OCI-LY1 (cell line): ENCODE measurements at regions not wholly inside any gene's neighbourhood (a gene's known extent, or its start where the extent isn't known, plus 50 kb on each side); places are given as distances from the start of the nearest gene placed in this dataset.

ENCODE experiments used
- H2AFZ ChIP-seq: fragments of 200-600 bp; sonication (generic), shearing (Covaris generic); 2 replicates; pipeline ENCODE4 v1.6.0; 2014; ENCODE audit warnings: antibody characterized with exemption, mild to moderate bottlenecking, low read length
- H3F3A ChIP-seq: fragments of 200-600 bp; sonication (generic), shearing (Covaris generic); 2 replicates; pipeline ENCODE4 v1.6.0; 2014; ENCODE audit warnings: mild to moderate bottlenecking, antibody characterized with exemption, low read length, moderate library complexity; ENCODE audit not compliant: insufficient read depth
- H3K27ac ChIP-seq: fragments of 200-600 bp; sonication (generic); 2 replicates; pipeline ENCODE4 v1.5.1; 2014; ENCODE audit warnings: low read length, mixed run types, mild to moderate bottlenecking, low read depth; ENCODE audit not compliant: poor library complexity, severe bottlenecking
- H3K27me3 ChIP-seq: fragments of 200-600 bp; sonication (generic); 2 replicates; pipeline ENCODE4 v1.6.0; 2014; ENCODE audit warnings: antibody characterized with exemption, mild to moderate bottlenecking, low read length, moderate library complexity; ENCODE audit not compliant: insufficient read depth
- H3K36me3 ChIP-seq: fragments of 200-600 bp; sonication (generic); 2 replicates; pipeline ENCODE4 v1.6.1; 2014; ENCODE audit warnings: mild to moderate bottlenecking, antibody characterized with exemption, low read length, moderate library complexity, mixed read lengths; ENCODE audit not compliant: insufficient read depth
- H3K4me1 ChIP-seq: fragments of 200-600 bp; sonication (generic); 2 replicates; pipeline ENCODE4 v1.5.1; 2014; ENCODE audit warnings: mild to moderate bottlenecking, low read length, moderate library complexity; ENCODE audit not compliant: insufficient read depth, severe bottlenecking
- H3K4me2 ChIP-seq: fragments of 200-600 bp; sonication (generic), shearing (Covaris generic); 2 replicates; pipeline ENCODE4 v1.6.1; 2014; ENCODE audit warnings: low read length
- H3K4me3 ChIP-seq: fragments of 200-600 bp; sonication (generic); 2 replicates; pipeline ENCODE4 v1.5.1; 2014; ENCODE audit warnings: low read length, low read depth, mild to moderate bottlenecking, mixed read lengths; ENCODE audit not compliant: poor library complexity, severe bottlenecking
- H3K79me2 ChIP-seq: fragments of 200-600 bp; shearing (Covaris generic); 2 replicates; pipeline ENCODE4 v1.6.1; 2016; ENCODE audit warnings: mixed run types, low read length, mixed read lengths; ENCODE audit not compliant: insufficient read depth
- H3K9ac ChIP-seq: fragments of 200-600 bp; sonication (generic), shearing (Covaris generic); 2 replicates; pipeline ENCODE4 v1.6.1; 2014; ENCODE audit warnings: mild to moderate bottlenecking, low read length, mixed read lengths
- H3K9me2 ChIP-seq: fragments of 200-600 bp; sonication (generic), shearing (Covaris generic); 2 replicates; pipeline ENCODE4 v1.6.1; 2014; ENCODE audit warnings: low read depth, mild to moderate bottlenecking, low read length, mixed read lengths
- H3K9me3 ChIP-seq: fragments of 200-600 bp; shearing (Covaris generic); 2 replicates; pipeline ENCODE4 v1.6.1; 2014; ENCODE audit warnings: low read length, mixed read lengths
- H4K20me1 ChIP-seq: fragments of 200-600 bp; sonication (generic), shearing (Covaris generic); 2 replicates; pipeline ENCODE4 v1.6.0; 2016; ENCODE audit warnings: mild to moderate bottlenecking, low read length; ENCODE audit not compliant: insufficient read depth
- CTCF ChIP-seq: fragments of 200-600 bp; sonication (generic), shearing (Covaris generic); IDR thresholded peaks from 2 replicates; pipeline ENCODE4 v1.5.1; 2017; ENCODE audit warnings: mild to moderate bottlenecking, antibody characterized with exemption, low read length, moderate library complexity, mixed read lengths
- EZH2 ChIP-seq: fragments of 200-600 bp; sonication (generic), shearing (Covaris generic); IDR thresholded peaks from 2 replicates; pipeline ENCODE4 v1.8.0; 2017; ENCODE audit warnings: borderline replicate concordance, mixed run types, mild to moderate bottlenecking, antibody characterized with exemption, low read length, moderate library complexity, mixed read lengths

- no peaks in the 10 kb centered on the region for H3K9me3 ChIP-seq
- no peak overlapping the region for H3K4me2 ChIP-seq
Observed at GRCh38 chr10:37733822-37734221, 123.6 kb downstream of the ZNF248 start.

GRCh38 chr10:37732685-37733084, 124.7 kb downstream of the ZNF248 start:
- no peaks in the 10 kb centered on the region for H3F3A ChIP-seq
- no peaks in the 10 kb centered on the region for H3K9me2 ChIP-seq
- no peak overlapping the region for H3K27ac ChIP-seq
- no peak overlapping the region for H3K4me2 ChIP-seq
- no peak for TF ChIP-seq EZH2
- no peak for TF ChIP-seq CTCF
- no peaks in the 10 kb centered on the region for H3K9me3 ChIP-seq
- H3K79me2 ChIP-seq, result no peaks in the 10 kb centered on the region
- H3K4me1 ChIP-seq, result no peaks in the 10 kb centered on the region
- H4K20me1 ChIP-seq, result no peaks in the 10 kb centered on the region
- no peaks in the 10 kb centered on the region for H3K36me3 ChIP-seq
- H2AFZ ChIP-seq, result no peak overlapping the region
- no peaks in the 10 kb centered on the region for H3K27me3 ChIP-seq
- H3K4me3 ChIP-seq, result no peak overlapping the region
- H3K9ac ChIP-seq, result no peak overlapping the region

More at GRCh38 chr10:37733822-37734221, 123.6 kb downstream of the ZNF248 start:
- no peaks in the 10 kb centered on the region for H3F3A ChIP-seq
- no peak overlapping the region for H3K27ac ChIP-seq
- no peak for TF ChIP-seq EZH2
- no peak for TF ChIP-seq CTCF
- H3K4me3 ChIP-seq, result no peak overlapping the region
- no peaks in the 10 kb centered on the region for H3K9me2 ChIP-seq
- H3K36me3 ChIP-seq, result no peaks in the 10 kb centered on the region
- no peak overlapping the region for H2AFZ ChIP-seq
- no peaks in the 10 kb centered on the region for H4K20me1 ChIP-seq
- H3K79me2 ChIP-seq, result no peaks in the 10 kb centered on the region
- H3K27me3 ChIP-seq, result no peaks in the 10 kb centered on the region
- H3K9ac ChIP-seq, result no peak overlapping the region
- H3K4me1 ChIP-seq, result no peaks in the 10 kb centered on the region

GRCh38 chr10:37728830-37729229, 128.6 kb downstream of the ZNF248 start:
- Histone ChIP-seq H3K27me3 (no peaks in the 10 kb centered on the region), H3K4me1 (no peaks in the 10 kb centered on the region), H2AFZ (no peak overlapping the region), H3K9me2 (no peaks in the 10 kb centered on the region), H3K27ac (no peak overlapping the region), H3K9me3 (no peaks in the 10 kb centered on the region), H3K79me2 (no peaks in the 10 kb centered on the region), H3K36me3 (no peaks in the 10 kb centered on the region), H3F3A (no peaks in the 10 kb centered on the region), H3K4me3 (no peak overlapping the region), H3K9ac (no peak overlapping the region), H4K20me1 (no peaks in the 10 kb centered on the region), H3K4me2 (no peak overlapping the region)
- TF ChIP-seq CTCF (no peak), EZH2 (no peak)
